ENCODE measurements at regions not wholly inside any gene's neighbourhood (a gene's known extent, or its start where the extent isn't known, plus 50 kb on each side); places are given as distances from the start of the nearest gene placed in this dataset.
"Not testable (repeated sequence)": the region's sequence is repeated elsewhere in the genome, so short reads cannot be mapped to it uniquely, and the experiment has no call there.

DNA sequence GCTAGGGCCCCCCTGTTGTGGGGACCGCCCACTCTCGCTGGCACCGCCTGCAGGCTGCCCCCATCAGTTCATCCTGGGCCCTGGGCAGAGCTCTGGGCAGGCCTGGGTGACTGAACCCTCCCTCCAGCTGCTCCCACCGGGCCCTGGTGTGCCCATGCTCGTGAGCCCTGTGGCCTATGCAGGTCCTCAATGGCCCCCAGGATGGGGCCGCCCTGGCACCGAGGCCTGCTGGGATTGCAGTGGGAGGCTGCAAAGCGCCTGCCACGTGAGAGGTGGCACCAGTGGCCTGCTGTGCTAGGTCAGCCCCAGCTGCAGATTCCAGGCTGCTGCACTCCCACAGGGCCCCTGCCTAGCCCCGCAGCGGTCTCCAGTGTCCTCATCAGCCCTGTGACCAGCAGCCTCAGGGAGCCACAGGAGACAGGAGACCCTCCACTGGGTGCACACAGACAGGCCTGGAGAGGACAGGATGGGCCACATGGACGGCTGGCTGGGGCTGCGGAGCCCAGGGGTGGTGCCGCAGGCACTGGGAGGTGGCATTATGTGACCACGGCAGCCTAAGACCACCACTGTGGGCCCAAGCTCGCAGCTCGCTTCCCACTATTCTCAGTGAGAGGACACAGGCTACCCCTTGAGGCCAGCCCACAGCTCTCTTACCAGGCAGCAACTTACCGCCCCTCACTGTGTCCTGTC is 199.4 kb downstream of the BCR start:
- not testable (repeated sequence) for DNase-seq

DNA sequence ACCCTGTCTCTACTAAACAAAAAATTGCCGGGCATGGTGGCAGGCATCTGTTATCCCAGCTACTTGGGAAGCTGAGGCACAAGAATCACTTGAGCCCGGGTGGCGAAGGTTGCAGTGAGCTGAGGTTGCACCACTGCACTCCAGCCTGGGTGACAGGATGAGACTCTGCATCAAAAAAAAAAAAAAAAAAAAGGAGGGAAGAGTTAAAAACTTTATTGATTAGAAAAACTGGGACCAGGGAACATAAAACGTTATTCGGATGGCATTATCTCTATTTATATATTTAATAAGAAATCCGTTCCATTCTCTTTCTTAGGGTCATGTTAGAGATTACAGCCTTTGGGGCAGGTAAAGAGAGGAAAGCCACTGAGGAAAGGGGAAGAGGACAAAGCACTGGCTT is 197.5 kb downstream of the BCR start:
- no peak for DNase-seq

DNA sequence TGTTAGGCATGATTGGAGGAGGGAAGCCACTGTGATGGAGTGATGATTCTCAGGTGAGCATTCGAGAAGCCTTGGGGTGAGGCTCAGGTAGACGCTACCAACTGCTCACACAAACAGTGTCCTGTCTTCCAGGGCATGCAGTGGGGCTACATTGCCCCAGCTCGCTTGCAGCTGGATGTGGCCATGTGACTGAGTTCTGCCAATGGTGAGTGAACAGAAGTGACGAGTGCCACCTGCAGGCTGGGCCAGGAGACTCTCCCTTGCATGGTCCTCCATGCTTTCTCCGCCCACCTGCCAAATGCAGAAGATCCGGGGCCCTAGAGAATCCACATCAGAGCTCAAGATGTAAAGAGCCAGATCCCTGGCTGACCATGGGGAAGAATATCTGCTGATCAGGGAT is 195.9 kb downstream of the BCR start:
- DNase-seq = no peak

DNA sequence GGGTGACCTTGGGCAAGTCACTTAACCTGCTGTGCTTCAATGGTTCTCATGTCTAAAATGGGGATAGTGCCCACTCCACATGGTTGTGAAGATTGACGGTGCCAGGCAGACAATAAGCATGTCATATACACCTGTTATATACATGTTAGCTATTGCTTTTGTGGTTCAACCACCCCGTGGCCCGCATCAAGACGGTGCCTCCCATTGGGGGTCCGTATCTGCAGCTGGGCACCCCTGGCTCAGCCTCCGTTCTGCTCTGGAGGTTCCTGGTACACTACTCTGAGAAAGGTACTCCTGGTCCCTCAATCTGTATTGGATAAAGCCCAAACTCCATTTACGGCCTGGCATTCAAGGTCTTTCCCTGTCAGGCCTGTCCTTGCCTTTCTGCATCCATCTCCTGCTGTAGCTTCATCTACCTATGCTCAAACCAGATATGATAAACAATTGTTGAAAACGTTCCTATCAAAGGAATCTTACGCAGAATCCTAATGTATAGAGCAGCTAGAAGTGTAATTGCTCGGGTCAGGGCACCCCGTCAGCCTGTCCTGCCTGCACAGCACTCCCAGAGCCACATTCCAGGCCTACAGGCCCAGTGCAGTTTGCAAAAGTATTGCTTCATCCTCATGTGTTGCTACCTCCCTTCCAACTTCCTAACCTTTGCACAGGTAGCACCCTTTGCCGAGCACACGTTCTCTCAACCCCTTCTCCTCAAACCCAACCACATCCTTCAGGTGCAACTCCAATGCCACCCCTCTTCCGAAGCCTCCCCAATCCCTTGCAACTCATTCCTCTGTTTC is 194.9 kb downstream of the BCR start:
- DNase-seq = no peak

DNA sequence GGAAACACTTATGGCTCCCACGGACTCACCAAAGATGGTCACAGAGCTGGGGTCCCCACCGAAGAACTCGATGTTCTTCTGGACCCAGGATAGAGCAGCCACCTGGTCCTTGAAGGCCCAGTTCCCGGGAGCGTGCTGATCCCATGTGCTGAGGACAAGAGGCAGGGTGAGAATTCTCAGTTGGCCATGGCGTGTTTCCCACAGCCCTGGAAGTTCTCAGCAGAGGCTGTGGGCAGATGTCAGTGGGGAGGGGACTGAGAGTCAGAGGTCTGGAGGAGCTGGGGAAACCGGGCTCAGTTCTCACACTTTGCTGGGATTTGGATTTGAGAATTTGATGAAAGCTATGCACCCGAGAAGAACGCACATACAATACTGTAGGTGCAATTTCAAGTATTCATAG is 193.3 kb downstream of the BCR start:
- DNase-seq = no peak

DNA sequence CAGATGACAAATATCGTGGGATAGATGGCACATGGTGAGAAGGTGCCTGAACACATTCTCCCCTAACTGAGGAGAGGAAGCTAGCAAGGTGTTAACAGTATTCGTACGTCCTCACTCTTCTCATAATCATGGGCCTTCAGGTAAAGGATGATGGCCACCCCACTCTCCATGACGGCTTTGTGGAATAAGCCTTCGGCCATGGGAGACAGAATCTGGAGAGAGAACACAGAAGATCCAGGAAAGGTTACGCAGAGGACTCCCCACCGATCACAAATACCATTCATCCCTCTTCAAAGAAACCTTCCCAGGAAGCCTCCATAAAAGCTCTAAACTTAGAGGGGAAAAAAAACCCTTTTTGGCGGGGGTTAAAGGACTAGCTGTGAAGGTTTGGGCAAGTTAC is 189.9 kb downstream of the BCR start:
- DNase-seq = no peak

DNA sequence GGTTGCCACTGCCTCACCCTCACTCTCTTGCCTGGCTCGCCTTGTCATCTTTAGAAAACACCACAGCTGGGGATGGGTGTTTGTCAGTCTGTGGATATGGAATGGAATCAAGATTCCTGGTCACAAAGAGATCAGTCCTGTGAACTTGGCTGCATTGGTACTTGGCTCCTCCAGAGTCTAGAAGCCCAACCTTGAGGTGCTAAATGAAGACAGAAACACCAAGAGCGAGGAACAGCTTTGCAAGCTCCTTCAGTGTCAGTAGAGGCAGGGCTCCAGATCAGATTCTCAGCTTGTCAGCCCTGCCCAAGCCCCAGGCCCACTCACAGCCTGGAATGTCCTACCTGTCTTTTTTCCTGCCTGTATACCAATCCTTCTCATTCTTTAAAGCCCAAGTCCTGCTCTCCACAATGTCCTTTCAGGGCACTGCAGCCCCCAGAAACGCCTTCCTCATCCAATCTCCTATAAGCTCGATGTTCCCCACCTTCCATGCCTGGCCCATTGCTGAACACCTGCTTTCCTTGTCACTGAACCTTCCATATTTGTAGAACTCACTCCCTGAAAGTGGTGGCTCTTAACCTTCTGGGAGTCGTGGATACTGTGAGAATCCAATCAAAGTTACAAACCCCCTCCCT is 188.9 kb downstream of the BCR start:
- no peak for DNase-seq
